ENCODE measurements at regions not wholly inside any gene's neighbourhood (a gene's known extent, or its start where the extent isn't known, plus 50 kb on each side); places are given as distances from the start of the nearest gene placed in this dataset.

GRCh38 chr19:27896091-27896490 is 1316.9 kb downstream of the UQCRFS1 start:
- Histone ChIP-seq H3K4me1 (no peaks in the 10 kb centered on the region), H3K27ac (no peak overlapping the region), H3K4me2 (no peak overlapping the region), H3K9me3 (peaks cover 17% of the 10 kb centered on the region; the same call in 1 of the 3 replicates), H3K4me3 (no peak overlapping the region)
- TF ChIP-seq ESRRA (IDR thresholded peaks at IDR 0.05; ENCODE audit: borderline replicate concordance, low read length) (no peak), E2F6 (IDR thresholded peaks at IDR 0.05; ENCODE audit: borderline replicate concordance, low read depth) (no peak), EHMT2 (IDR thresholded peaks at IDR 0.05; ENCODE audit: low read depth) (no peak), KDM5A (IDR thresholded peaks at IDR 0.05) (no peak)
- 0% methylated on average over 1 of the region's 1 CpG for WGBS (ENCODE audit: missing lambda C conversion rate)
- no peak for DNase-seq (ENCODE audit: low read depth in 1 of 2, low spot score in 1 of 2)
- CTCF ChIA-PET: no interaction called here
- FAIRE-seq: no peak
- no peak; a peak in 1 of 6 replicates for ATAC-seq
- POLR2A ChIA-PET: no interaction called here

- H3K4me3 ChIP-seq: no peak overlapping the region
- H3K4me1 ChIP-seq: no peaks in the 10 kb centered on the region
- H3K4me2 ChIP-seq: no peak overlapping the region
- CTCF ChIA-PET: no interaction called here
- DNase-seq (ENCODE audit: low read depth in 1 of 2, low spot score in 1 of 2) (no peak), FAIRE-seq (no peak), ATAC-seq (peak in 1 of 2 experiments; percentile 32; a peak in 2 of 6 replicates)
- WGBS (ENCODE audit: missing lambda C conversion rate): 5% methylated on average over 12 of the region's 12 CpGs
- H3K27ac ChIP-seq: no peak overlapping the region
- peaks cover 17% of the 10 kb centered on the region; the same call in 2 of the 3 replicates for H3K9me3 ChIP-seq
- TF ChIP-seq SMC3 (IDR thresholded peaks at IDR 0.05) (no peak), PHF8 (IDR thresholded peaks at IDR 0.05; ENCODE audit: borderline replicate concordance, low read depth) (no peak), HMGXB4 (CRISPR knock-in tag; IDR thresholded peaks at IDR 0.05; ENCODE audit: borderline replicate concordance) (no peak), CBX2 (IDR thresholded peaks at IDR 0.05; ENCODE audit: borderline replicate concordance, low read depth) (no peak), TP53 (CRISPR knock-in tag; IDR thresholded peaks at IDR 0.05) (no peak), MAZ (IDR thresholded peaks at IDR 0.05; ENCODE audit: borderline replicate concordance, low read depth, low read length) (no peak), SREBF2 (IDR thresholded peaks at IDR 0.05) (no peak), REST (IDR thresholded peaks at IDR 0.05) (no peak), ZSCAN20 (CRISPR knock-in tag; IDR thresholded peaks at IDR 0.05) (no peak), TFCP2L1 (CRISPR knock-in tag; IDR thresholded peaks at IDR 0.05) (no peak), KDM5A (IDR thresholded peaks at IDR 0.05) (no peak)
- POLR2A ChIA-PET: no interaction called here
Measured at GRCh38 chr19:27894906-27895754, 1317.8 kb downstream of the UQCRFS1 start.

- ATAC-seq: no peak
- FAIRE-seq: no peak
- Histone ChIP-seq H3K27ac (no peak overlapping the region), H3K9me3 (peaks cover 35% of the 10 kb centered on the region; the same call in 2 of the 3 replicates), H3K4me2 (no peak overlapping the region), H3K4me3 (no peak overlapping the region), H3K4me1 (no peaks in the 10 kb centered on the region)
- 4% methylated on average over 2 of the region's 2 CpGs for WGBS (ENCODE audit: missing lambda C conversion rate)
- CTCF ChIA-PET: interaction anchor here (0.9 kb wide), 1 partner anchor 13 kb away, joined by 3 read pairs; no protein-coding TSS in a partner anchor
- no peak for DNase-seq (ENCODE audit: low read depth in 1 of 2, low spot score in 1 of 2)
- POLR2A ChIA-PET: no interaction called here
- no peak for TF ChIP-seq EP300 (IDR thresholded peaks at IDR 0.05)
- no peak for TF ChIP-seq NPAS2 (CRISPR knock-in tag; IDR thresholded peaks at IDR 0.05; ENCODE audit: borderline replicate concordance)
- no peak for TF ChIP-seq ZC3H11A (IDR thresholded peaks at IDR 0.05)
- no peak for TF ChIP-seq REST (IDR thresholded peaks at IDR 0.05)
- no peak for TF ChIP-seq MYC (IDR thresholded peaks at IDR 0.05; ENCODE audit: borderline replicate concordance, low read length)
- no peak for TF ChIP-seq HOXB5 (CRISPR knock-in tag; IDR thresholded peaks at IDR 0.05)
- no peak for TF ChIP-seq ELK1 (IDR thresholded peaks at IDR 0.05; ENCODE audit: low read depth, low read length)
Measured at GRCh38 chr19:27892500-27892899, 1320.5 kb downstream of the UQCRFS1 start.

Data from A549 (cell line).